ENCODE measurements at regions not wholly inside any gene's neighbourhood (a gene's known extent, or its start where the extent isn't known, plus 50 kb on each side); places are given as distances from the start of the nearest gene placed in this dataset.

GRCh38 chrY:8638111-8638510 is 699.2 kb upstream of the TSPY4 start:
- TF ChIP-seq POLR2AphosphoS5 (IDR thresholded peaks at IDR 0.05) (no peak), CTCF (IDR thresholded peaks at IDR 0.05) (no peak)
